GM23338 (cell line): ENCODE measurements at regions not wholly inside any gene's neighbourhood (a gene's known extent, or its start where the extent isn't known, plus 50 kb on each side); places are given as distances from the start of the nearest gene placed in this dataset.

Source experiments
- CREB1 ChIP-seq: fragments of 250-450 bp; sonication (Bioruptor Pico); IDR thresholded peaks from 2 replicates; pipeline ENCODE4 v1.5.0; 2020; ENCODE audit warnings: low read depth, mild to moderate bottlenecking, moderate library complexity
- CTCF ChIP-seq, 2 experiments: fragments of 200-600 bp in 1 of 2; sonication (generic) in 1 of 2; conservative IDR thresholded peaks; 2 replicates each; pipeline versions ENCODE4 v1.5.1 to v1.6.1; 2016 to 2017; ENCODE audit warnings: antibody characterized with exemption in 2 of 2, low read depth in 2 of 2, mild to moderate bottlenecking in 2 of 2, moderate library complexity in 1 of 2
- ETS1 ChIP-seq: IDR thresholded peaks from 2 replicates; pipeline ENCODE4 v1.6.1; 2016; ENCODE audit warnings: antibody characterized with exemption
- EZH2 ChIP-seq: fragments of 200-600 bp; sonication (generic); IDR thresholded peaks from one replicate; pipeline ENCODE4 v1.8.0; 2017; ENCODE audit warnings: antibody characterized with exemption, mild to moderate bottlenecking, low read depth; ENCODE audit not compliant: unreplicated experiment
- JUNB ChIP-seq: IDR thresholded peaks from one replicate; pipeline ENCODE4 v1.6.1; 2016; ENCODE audit warnings: antibody characterized with exemption; ENCODE audit not compliant: unreplicated experiment
- STAT1 ChIP-seq: IDR thresholded peaks from one replicate; pipeline ENCODE4 v1.6.1; 2016; ENCODE audit warnings: antibody characterized with exemption; ENCODE audit not compliant: unreplicated experiment
- ZNF114 ChIP-seq: fragments of 250-450 bp; sonication (Bioruptor Pico); IDR thresholded peaks from 2 replicates; pipeline ENCODE4 v1.5.0; 2020; ENCODE audit warnings: mild to moderate bottlenecking, moderate library complexity
- ZNF331 ChIP-seq: fragments of 250-450 bp; sonication (Bioruptor Pico); IDR thresholded peaks from 2 replicates; pipeline ENCODE4 v1.5.0; 2020; ENCODE audit warnings: low read depth, mild to moderate bottlenecking, moderate library complexity
- ZNF462 ChIP-seq: fragments of 250-450 bp; sonication (Bioruptor Pico); IDR thresholded peaks from 2 replicates; pipeline ENCODE4 v1.5.0; 2020; ENCODE audit warnings: mild to moderate bottlenecking, moderate library complexity

GRCh38 chr2:45318686-45319085, 292.4 kb downstream of the SRBD1 start (continued):
- TF ChIP-seq ZNF462 (CRISPR knock-in tag): no peak
- no peak for TF ChIP-seq ETS1
- no peak for TF ChIP-seq ZNF331
- TF ChIP-seq STAT1: no peak
- TF ChIP-seq CREB1 (CRISPR knock-in tag): no peak
- TF ChIP-seq ZNF114 (CRISPR knock-in tag): no peak
- no peak for TF ChIP-seq JUNB
- TF ChIP-seq EZH2: no peak
- TF ChIP-seq CTCF (conservative IDR thresholded peaks at IDR 0.05; ENCODE audit: low read depth in 2 of 2): no peak
